RPMI8226 (cell line): ENCODE measurements at regions not wholly inside any gene's neighbourhood (a gene's known extent, or its start where the extent isn't known, plus 50 kb on each side); places are given as distances from the start of the nearest gene placed in this dataset.

Experiments
- DNase-seq: peaks from one replicate; pipeline ENCODE4 v3.0.0-alpha.2; 2015

GRCh38 chr1:224850446-224850845 is 79.0 kb upstream of the DNAH14 start:
- DNase-seq = no peak

- DNase-seq = peak; percentile 72
Measured at GRCh38 chr1:224851210-224851847, 78.1 kb upstream of the DNAH14 start.

GRCh38 chr1:224851848-224852261 is 77.6 kb upstream of the DNAH14 start:
- DNase-seq = no peak

GRCh38 chr1:224852901-224853568 is 76.4 kb upstream of the DNAH14 start:
- peak; percentile 20 for DNase-seq

GRCh38 chr1:224856973-224857372 is 72.5 kb upstream of the DNAH14 start:
- DNase-seq = no peak

GRCh38 chr1:224859651-224860050 is 69.8 kb upstream of the DNAH14 start:
- DNase-seq = no peak

- no peak for DNase-seq
Measured at GRCh38 chr1:224860488-224861338, 68.8 kb upstream of the DNAH14 start.

- DNase-seq = no peak
Measured at GRCh38 chr1:224861339-224861716, 68.1 kb upstream of the DNAH14 start.

GRCh38 chr1:224863486-224863885 is 66.0 kb upstream of the DNAH14 start:
- no peak for DNase-seq

GRCh38 chr1:224864006-224864405 is 65.5 kb upstream of the DNAH14 start:
- DNase-seq = no peak

GRCh38 chr1:224865510-224865909 is 64.0 kb upstream of the DNAH14 start:
- DNase-seq = no peak

GRCh38 chr1:224866940-224867339 is 62.5 kb upstream of the DNAH14 start:
- no peak for DNase-seq

- no peak for DNase-seq
Measured at GRCh38 chr1:224867715-224868114, 61.8 kb upstream of the DNAH14 start.

- no peak for DNase-seq
Measured at GRCh38 chr1:224872832-224873433, 56.5 kb upstream of the DNAH14 start.

GRCh38 chr1:224873434-224874369 is 55.8 kb upstream of the DNAH14 start:
- DNase-seq = no peak

- no peak for DNase-seq
Measured at GRCh38 chr1:224874775-224875174, 54.7 kb upstream of the DNAH14 start.

- no peak for DNase-seq
Measured at GRCh38 chr1:224879162-224879803, 50.2 kb upstream of the DNAH14 start.
